Gastrocnemius medialis (tissue), 4 donors: ENCODE measurements at regions not wholly inside any gene's neighbourhood (a gene's known extent, or its start where the extent isn't known, plus 50 kb on each side); places are given as distances from the start of the nearest gene placed in this dataset.

Experiments
- ATAC-seq, 2 donors: fragments of 150-250 bp; one replicate each; pipeline ENCODE4 v1.9.1; 2016
- DNase-seq, 2 donors: peaks; one replicate each; pipeline ENCODE4 v3.0.0-alpha.2; 2019
- H3K27ac ChIP-seq, 4 donors: fragments of 200-600 bp; sonication (generic); 1 replicate in 1 of 4; 2 replicates in 3 of 4; pipeline ENCODE4 v1.5.1; 2016 to 2018; ENCODE audit warnings: mild to moderate bottlenecking in 2 of 4, moderate library complexity in 1 of 4
- H3K27me3 ChIP-seq, 3 donors: fragments of 200-600 bp; sonication (generic) in 2 of 3; 1 replicate in 1 of 3; 2 replicates in 2 of 3; pipeline versions ENCODE4 v1.5.1 to v1.6.0; 2016 to 2019; ENCODE audit warnings: mild to moderate bottlenecking in 1 of 3, moderate library complexity in 1 of 3
- H3K36me3 ChIP-seq, 2 donors: fragments of 200-600 bp; sonication (generic) in 1 of 2; one replicate each; pipeline ENCODE4 v1.5.1; 2017 to 2018
- H3K4me1 ChIP-seq, 2 donors: fragments of 200-600 bp; sonication (generic) in 1 of 2; one replicate each; pipeline ENCODE4 v1.5.1; 2016 to 2017; ENCODE audit warnings: mild to moderate bottlenecking in 2 of 2
- H3K4me3 ChIP-seq, 4 donors: fragments of 200-600 bp; sonication (generic) in 3 of 4; 1 replicate in 1 of 4; 2 replicates in 3 of 4; pipeline ENCODE4 v1.5.1; 2016 to 2019; ENCODE audit warnings: mild to moderate bottlenecking in 2 of 4
- H3K9me3 ChIP-seq, 3 donors: fragments of 200-600 bp; sonication (generic) in 2 of 3; 1 replicate in 1 of 3; 2 replicates in 2 of 3; pipeline ENCODE4 v1.5.1; 2016 to 2019
- POLR2A ChIP-seq, 2 donors: fragments of 450-650 bp; IDR thresholded peaks; one replicate each; pipeline ENCODE4 v1.6.1; 2017; ENCODE audit warnings: antibody characterized with exemption in 2 of 2, mild to moderate bottlenecking in 2 of 2, moderate library complexity in 2 of 2
- in situ Hi-C, 4 donors: fragments of 200-750 bp; cut with MboI; loops; one replicate each; pipeline versions ENCODE4 v1.15.0 to v1.8.0; 2017; ENCODE audit warnings: low sequenced_read_pairs in 4 of 4
- intact Hi-C: fragments of 100-400 bp; cut with DNase I; formaldehyde crosslinking; loops from one replicate; pipeline ENCODE4 v1.15.1; 2023; ENCODE audit warnings: low total_unique reads
- TF ChIP-seq, protein P1 (sequence below), 5 experiments: fragments of 450-650 bp in 3 of 5; fragments of 200-600 bp in 2 of 5; sonication (generic) in 2 of 5; IDR thresholded peaks in 4 of 5; conservative IDR thresholded peaks in 1 of 5; 1 replicate in 4 of 5; 2 replicates in 1 of 5; pipeline ENCODE4 v1.5.1; 2016 to 2019; ENCODE audit warnings: antibody characterized with exemption in 5 of 5, mild to moderate bottlenecking in 3 of 5, moderate library complexity in 3 of 5

DNA sequence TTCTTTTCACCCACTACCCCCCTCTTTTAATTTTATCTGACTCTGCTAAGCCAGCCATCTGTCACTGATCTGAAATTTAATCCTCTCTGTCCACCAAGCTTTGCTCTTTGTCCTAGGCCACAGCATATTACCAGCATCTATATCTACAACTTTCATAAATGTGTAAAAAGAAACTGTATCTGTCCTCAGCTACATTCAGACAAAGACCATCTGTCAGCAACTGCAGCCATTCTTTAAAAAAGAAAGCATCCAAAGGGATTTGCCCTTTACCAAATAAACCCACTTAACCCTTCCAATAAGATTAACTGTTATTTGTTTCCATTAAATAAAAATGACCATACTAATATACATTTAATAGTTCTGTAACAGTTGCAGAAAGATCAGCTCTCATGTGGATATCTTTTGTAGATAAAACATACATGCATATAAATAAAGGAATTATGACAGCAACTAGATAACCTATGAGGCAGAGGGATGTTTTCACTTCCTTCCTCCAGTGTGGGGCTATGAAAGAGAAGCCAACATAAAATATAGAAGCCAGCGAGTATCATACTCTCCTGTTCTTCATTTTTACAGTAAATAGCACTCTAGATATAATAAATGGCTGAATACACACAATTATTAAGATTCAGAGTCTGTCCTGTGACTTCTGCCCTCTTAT lies 602.5 kb upstream of the SALL1 start:
- H3K4me3 ChIP-seq = no peak overlapping the region
- intact Hi-C loops (no loop called here), in situ Hi-C loops (no loop called here)
- H3K27me3 ChIP-seq = no peaks in the 10 kb centered on the region
- H3K36me3 ChIP-seq = no peaks in the 10 kb centered on the region
- H3K4me1 ChIP-seq = no peaks in the 10 kb centered on the region
- DNase-seq (no peak), ATAC-seq (no peak)
- H3K9me3 ChIP-seq = no peaks in the 10 kb centered on the region
- H3K27ac ChIP-seq = no peak overlapping the region
- TF ChIP-seq POLR2A (IDR thresholded peaks at IDR 0.05) = no peak

DNA sequence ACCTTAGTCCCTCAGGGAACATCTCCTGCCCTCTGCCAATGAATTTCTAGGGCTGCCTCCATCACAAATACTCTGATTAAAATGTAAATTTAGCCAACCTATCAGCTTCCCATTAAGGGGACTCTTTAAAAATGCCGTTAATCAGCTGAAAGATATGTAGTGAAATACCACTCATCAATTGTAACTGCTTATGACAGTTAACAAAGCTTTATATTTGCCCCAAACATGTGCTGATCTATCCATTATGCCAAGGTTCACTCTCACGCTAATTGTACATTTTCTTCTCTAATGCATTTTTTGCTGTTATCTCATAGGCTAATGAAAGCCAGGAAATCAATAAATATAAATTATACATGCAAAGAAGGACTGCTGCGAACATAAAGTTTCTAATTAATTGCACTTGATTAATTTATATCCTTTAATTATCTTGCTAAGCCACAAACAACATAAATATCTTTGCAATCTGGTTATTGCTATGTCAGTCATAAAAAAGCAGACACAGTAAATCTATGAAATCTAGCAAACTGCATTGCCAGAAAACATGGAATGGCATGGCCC lies 601.4 kb upstream of the SALL1 start:
- no peak overlapping the region for H3K4me3 ChIP-seq
- H3K27me3 ChIP-seq = no peaks in the 10 kb centered on the region
- ATAC-seq (no peak), DNase-seq (no peak)
- TF ChIP-seq, protein P1, sequence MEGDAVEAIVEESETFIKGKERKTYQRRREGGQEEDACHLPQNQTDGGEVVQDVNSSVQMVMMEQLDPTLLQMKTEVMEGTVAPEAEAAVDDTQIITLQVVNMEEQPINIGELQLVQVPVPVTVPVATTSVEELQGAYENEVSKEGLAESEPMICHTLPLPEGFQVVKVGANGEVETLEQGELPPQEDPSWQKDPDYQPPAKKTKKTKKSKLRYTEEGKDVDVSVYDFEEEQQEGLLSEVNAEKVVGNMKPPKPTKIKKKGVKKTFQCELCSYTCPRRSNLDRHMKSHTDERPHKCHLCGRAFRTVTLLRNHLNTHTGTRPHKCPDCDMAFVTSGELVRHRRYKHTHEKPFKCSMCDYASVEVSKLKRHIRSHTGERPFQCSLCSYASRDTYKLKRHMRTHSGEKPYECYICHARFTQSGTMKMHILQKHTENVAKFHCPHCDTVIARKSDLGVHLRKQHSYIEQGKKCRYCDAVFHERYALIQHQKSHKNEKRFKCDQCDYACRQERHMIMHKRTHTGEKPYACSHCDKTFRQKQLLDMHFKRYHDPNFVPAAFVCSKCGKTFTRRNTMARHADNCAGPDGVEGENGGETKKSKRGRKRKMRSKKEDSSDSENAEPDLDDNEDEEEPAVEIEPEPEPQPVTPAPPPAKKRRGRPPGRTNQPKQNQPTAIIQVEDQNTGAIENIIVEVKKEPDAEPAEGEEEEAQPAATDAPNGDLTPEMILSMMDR (IDR thresholded peaks at IDR 0.05 in 4 of 5, conservative IDR thresholded peaks at IDR 0.05 in 1 of 5) = no peak
- no peak for TF ChIP-seq POLR2A (IDR thresholded peaks at IDR 0.05)
- intact Hi-C loops = no loop called here
- H3K9me3 ChIP-seq = no peaks in the 10 kb centered on the region
- no peaks in the 10 kb centered on the region for H3K36me3 ChIP-seq
- H3K27ac ChIP-seq = no peak overlapping the region
- in situ Hi-C loops = no loop called here
- H3K4me1 ChIP-seq = no peaks in the 10 kb centered on the region

DNA sequence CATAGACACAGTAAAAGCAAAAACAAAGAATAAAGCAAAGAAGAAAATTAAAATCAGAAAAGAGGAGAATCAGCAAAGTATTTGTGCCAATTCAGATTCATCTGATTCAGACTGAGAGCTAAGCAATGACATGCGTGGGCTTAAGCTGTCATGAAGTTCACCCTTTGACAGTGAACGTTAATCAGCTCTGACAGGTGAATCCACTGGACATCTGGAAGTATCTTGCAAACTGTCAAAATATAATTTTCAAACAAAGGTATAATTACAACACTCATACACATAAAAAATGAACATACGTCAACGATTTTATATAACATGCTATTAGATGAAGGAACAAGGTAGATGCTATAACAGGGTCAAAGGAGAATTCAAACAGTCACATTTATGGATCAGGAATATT lies 596.3 kb upstream of the SALL1 start:
- no peak for DNase-seq
- intact Hi-C loops = no loop called here

DNA sequence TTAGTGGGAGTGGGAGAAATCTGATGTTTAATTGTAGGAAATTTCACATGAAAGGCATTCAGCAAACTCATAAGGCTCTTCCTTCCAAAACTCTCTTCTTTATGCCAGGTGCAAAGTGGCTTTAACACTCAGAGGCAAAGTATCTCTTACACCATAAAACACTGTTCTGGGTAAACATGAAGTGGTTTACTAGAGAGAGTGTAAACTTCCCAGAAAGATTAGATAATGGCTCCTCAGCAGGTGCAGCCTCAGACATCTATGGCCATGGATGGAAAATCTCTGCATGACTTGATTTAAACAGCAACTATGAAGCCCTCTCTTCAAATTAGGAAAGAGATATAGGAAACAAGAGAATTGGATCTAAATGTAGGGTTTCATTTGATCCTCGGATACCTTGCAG lies 583.1 kb upstream of the SALL1 start:
- H3K27me3 ChIP-seq = no peaks in the 10 kb centered on the region
- DNase-seq = no peak
- no peak for ATAC-seq
- H3K4me3 ChIP-seq = no peak overlapping the region
- H3K27ac ChIP-seq = no peak overlapping the region
- in situ Hi-C loops (no loop called here), intact Hi-C loops (no loop called here)
- H3K36me3 ChIP-seq = no peaks in the 10 kb centered on the region
- no peaks in the 10 kb centered on the region for H3K9me3 ChIP-seq
- no peaks in the 10 kb centered on the region for H3K4me1 ChIP-seq
- TF ChIP-seq, protein P1 (IDR thresholded peaks at IDR 0.05 in 4 of 5, conservative IDR thresholded peaks at IDR 0.05 in 1 of 5) = no peak
- TF ChIP-seq POLR2A (IDR thresholded peaks at IDR 0.05) = no peak

More for the DNA sequence above, 596.3 kb upstream of the SALL1 start:
- no peak for ATAC-seq
- Histone ChIP-seq H3K36me3 (no peaks in the 10 kb centered on the region), H3K4me3 (no peak overlapping the region), H3K9me3 (no peaks in the 10 kb centered on the region), H3K27ac (no peak overlapping the region), H3K27me3 (no peaks in the 10 kb centered on the region), H3K4me1 (no peaks in the 10 kb centered on the region)
- TF ChIP-seq, protein P1 (IDR thresholded peaks at IDR 0.05 in 4 of 5, conservative IDR thresholded peaks at IDR 0.05 in 1 of 5) = no peak
- no peak for TF ChIP-seq POLR2A (IDR thresholded peaks at IDR 0.05)
- in situ Hi-C loops = no loop called here

DNA sequence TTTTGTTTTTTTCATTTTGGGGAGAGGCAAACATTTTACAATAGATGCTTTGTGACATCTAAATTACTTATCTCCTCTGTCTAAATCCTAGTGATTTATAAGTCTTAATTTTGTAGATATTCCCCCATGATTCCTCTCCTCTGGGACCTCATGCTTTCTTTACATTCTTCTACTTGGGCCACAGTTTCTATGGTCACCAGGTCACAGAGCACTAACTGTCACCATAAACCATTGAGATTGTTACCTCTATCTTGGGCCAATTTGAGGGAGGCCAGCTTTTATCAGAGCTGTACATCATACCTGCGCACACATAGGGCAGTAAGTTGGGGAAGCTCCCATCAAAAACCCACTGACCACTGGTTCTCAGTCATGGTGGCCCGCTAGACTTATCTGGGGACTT lies 582.1 kb upstream of the SALL1 start:
- no peak for DNase-seq
- intact Hi-C loops = no loop called here
- no peak for ATAC-seq
- no peaks in the 10 kb centered on the region for H3K36me3 ChIP-seq
- H3K27me3 ChIP-seq = no peaks in the 10 kb centered on the region
- no peaks in the 10 kb centered on the region for H3K4me1 ChIP-seq
- TF ChIP-seq, protein P1 (IDR thresholded peaks at IDR 0.05 in 4 of 5, conservative IDR thresholded peaks at IDR 0.05 in 1 of 5) = no peak
- no peak for TF ChIP-seq POLR2A (IDR thresholded peaks at IDR 0.05)
- H3K9me3 ChIP-seq = no peaks in the 10 kb centered on the region
- H3K4me3 ChIP-seq = no peak overlapping the region
- H3K27ac ChIP-seq = no peak overlapping the region
- in situ Hi-C loops = no loop called here
